WERI-Rb-1 (cell line): ENCODE measurements at regions not wholly inside any gene's neighbourhood (a gene's known extent, or its start where the extent isn't known, plus 50 kb on each side); places are given as distances from the start of the nearest gene placed in this dataset.

ENCODE experiments used
- DNase-seq: peaks from one replicate; pipeline ENCODE4 v3.0.0-alpha.2; 2020
- H3K27ac ChIP-seq: fragments of 250-450 bp; sonication (Bioruptor Pico); 2 replicates; pipeline ENCODE4 v1.5.1; 2020; ENCODE audit warnings: mild to moderate bottlenecking, moderate library complexity
- H3K27me3 ChIP-seq: fragments of 250-450 bp; sonication (Bioruptor Pico); 2 replicates; pipeline ENCODE4 v1.5.1; 2021; ENCODE audit warnings: mild to moderate bottlenecking, low read depth, moderate library complexity; ENCODE audit not compliant: insufficient read depth, severe bottlenecking
- H3K36me3 ChIP-seq: fragments of 250-450 bp; sonication (Bioruptor Pico); 2 replicates; pipeline ENCODE4 v1.5.1; 2020; ENCODE audit warnings: mild to moderate bottlenecking, moderate library complexity
- H3K4me3 ChIP-seq: 2 replicates; pipeline ENCODE4 v1.5.1; 2011; ENCODE audit warnings: low read depth, mild to moderate bottlenecking, control low read depth, low read length
- H3K9me3 ChIP-seq: fragments of 250-450 bp; sonication (Bioruptor Pico); 2 replicates; pipeline ENCODE4 v1.5.1; 2021; ENCODE audit warnings: mild to moderate bottlenecking, moderate library complexity; ENCODE audit not compliant: severe bottlenecking
- CTCF ChIP-seq: IDR thresholded peaks from 2 replicates; pipeline ENCODE4 v1.5.1; 2011; ENCODE audit warnings: low read depth, mild to moderate bottlenecking, control low read depth, inconsistent platforms, low read length

- Histone ChIP-seq H3K36me3 (no peaks in the 10 kb centered on the region), H3K27me3 (no peaks in the 10 kb centered on the region), H3K9me3 (no peaks in the 10 kb centered on the region), H3K4me3 (no peak overlapping the region), H3K27ac (no peak overlapping the region)
- no peak for DNase-seq
- TF ChIP-seq CTCF, result no peak
Measured at GRCh38 chr5:135091286-135091685, 57.3 kb upstream of the PITX1 start.

DNA sequence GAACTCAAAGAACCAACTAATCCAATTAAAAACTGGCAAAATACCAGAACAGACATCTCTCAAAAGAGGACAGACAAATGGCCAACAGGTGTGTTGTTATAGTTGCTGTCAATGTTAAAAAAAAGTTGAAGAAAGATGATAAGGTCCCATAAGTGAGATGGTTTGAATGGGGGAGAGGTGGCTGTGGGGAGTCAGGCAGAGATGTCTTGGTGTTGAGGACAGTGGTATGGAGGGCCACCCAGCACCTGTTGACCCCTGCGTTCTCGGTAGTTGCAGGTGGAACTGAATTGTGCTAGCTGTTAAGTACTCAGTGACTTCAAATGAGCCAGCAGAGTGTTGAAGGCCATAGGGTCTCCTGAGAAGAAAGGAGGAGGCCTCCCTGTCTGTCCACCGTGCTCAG is 55.9 kb upstream of the PITX1 start:
- DNase-seq, result no peak
- no peak for TF ChIP-seq CTCF
- H3K9me3 ChIP-seq, result no peaks in the 10 kb centered on the region
- H3K36me3 ChIP-seq, result no peaks in the 10 kb centered on the region
- no peaks in the 10 kb centered on the region for H3K27me3 ChIP-seq
- no peak overlapping the region for H3K27ac ChIP-seq
- H3K4me3 ChIP-seq, result no peak overlapping the region

DNA sequence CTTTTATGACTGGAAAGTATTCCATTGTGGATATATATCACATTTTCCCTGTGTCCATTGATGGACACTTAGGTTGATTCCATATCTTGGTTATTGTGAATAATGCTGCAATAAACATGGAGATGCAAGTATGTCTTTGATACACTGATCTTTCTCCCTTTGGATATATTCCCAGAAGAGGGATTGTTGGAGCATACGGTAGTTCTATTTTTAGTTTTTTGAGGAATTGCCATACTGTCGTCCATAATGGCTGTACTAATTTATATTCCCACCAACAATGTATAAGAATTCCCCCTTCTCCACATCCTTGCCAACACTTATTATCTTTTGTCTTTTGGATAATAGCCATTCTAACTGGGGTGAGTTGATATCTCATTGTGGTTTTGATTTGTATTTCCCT is 54.9 kb upstream of the PITX1 start:
- Histone ChIP-seq H3K36me3 (no peaks in the 10 kb centered on the region), H3K4me3 (no peak overlapping the region), H3K27ac (no peak overlapping the region), H3K27me3 (no peaks in the 10 kb centered on the region), H3K9me3 (no peaks in the 10 kb centered on the region)
- TF ChIP-seq CTCF, result no peak
- no peak for DNase-seq

DNA sequence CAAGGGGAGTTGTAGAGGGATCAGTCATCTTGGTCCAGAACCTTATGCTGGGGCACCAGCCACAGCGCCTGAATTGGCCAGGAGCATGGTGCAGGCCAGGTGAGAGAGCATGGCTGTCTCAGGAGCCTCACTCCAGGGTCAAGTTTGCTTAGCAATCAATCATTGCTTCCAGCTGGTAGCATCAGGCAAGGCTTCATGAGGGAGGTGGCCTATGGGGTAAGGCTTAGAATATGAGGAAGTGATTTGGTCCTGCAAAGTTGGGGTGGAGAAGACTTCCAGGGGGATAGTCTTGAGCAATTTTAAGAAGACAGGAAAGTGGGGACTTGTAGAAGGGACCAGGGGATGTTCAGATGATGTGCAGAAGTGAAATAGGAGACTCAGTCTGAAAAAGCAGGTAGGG is 53.9 kb upstream of the PITX1 start:
- no peak for TF ChIP-seq CTCF
- Histone ChIP-seq H3K27me3 (no peaks in the 10 kb centered on the region), H3K36me3 (no peaks in the 10 kb centered on the region), H3K9me3 (no peaks in the 10 kb centered on the region), H3K4me3 (no peak overlapping the region), H3K27ac (no peak overlapping the region)
- no peak for DNase-seq

GRCh38 chr5:135085936-135086725 is 52.1 kb upstream of the PITX1 start:
- H3K36me3 ChIP-seq, result no peaks in the 10 kb centered on the region
- no peaks in the 10 kb centered on the region for H3K27me3 ChIP-seq
- H3K9me3 ChIP-seq, result peaks cover 3% of the 10 kb centered on the region
- no peak for TF ChIP-seq CTCF
- no peak for DNase-seq
- H3K4me3 ChIP-seq, result no peak overlapping the region
- no peak overlapping the region for H3K27ac ChIP-seq
